ACC112 (cell line): ENCODE measurements at regions not wholly inside any gene's neighbourhood (a gene's known extent, or its start where the extent isn't known, plus 50 kb on each side); places are given as distances from the start of the nearest gene placed in this dataset.

Experiments
- H2AFZ ChIP-seq: fragments of 200-600 bp; sonication (generic); one replicate; pipeline ENCODE4 v1.6.0; 2017; ENCODE audit warnings: antibody characterized with exemption, low read length; ENCODE audit not compliant: unreplicated experiment
- H3K27ac ChIP-seq: fragments of 200-600 bp; sonication (generic); 2 replicates; pipeline ENCODE4 v1.5.1; 2014; ENCODE audit warnings: low read depth, mild to moderate bottlenecking, antibody characterized with exemption, low read length, moderate library complexity
- H3K27me3 ChIP-seq: fragments of 200-600 bp; sonication (generic); 2 replicates; pipeline ENCODE4 v1.6.1; 2014; ENCODE audit warnings: mild to moderate bottlenecking, antibody characterized with exemption, low read length, moderate library complexity, mixed read lengths; ENCODE audit not compliant: insufficient read depth
- H3K36me3 ChIP-seq: fragments of 200-600 bp; sonication (generic); 2 replicates; pipeline ENCODE4 v1.6.1; 2016; ENCODE audit warnings: mild to moderate bottlenecking, antibody characterized with exemption, low read length, moderate library complexity, mixed read lengths; ENCODE audit not compliant: insufficient read depth
- H3K4me1 ChIP-seq: fragments of 200-600 bp; sonication (generic); one replicate; pipeline ENCODE4 v1.6.1; 2016; ENCODE audit warnings: low read length, mixed read lengths; ENCODE audit not compliant: insufficient read depth, unreplicated experiment, control insufficient read depth
- H3K4me3 ChIP-seq: fragments of 200-600 bp; sonication (generic); 2 replicates; pipeline ENCODE4 v1.5.1; 2014; ENCODE audit warnings: mild to moderate bottlenecking, low read depth, low read length
- H3K79me2 ChIP-seq: fragments of 200-600 bp; sonication (generic); one replicate; pipeline ENCODE4 v1.6.0; 2016; ENCODE audit warnings: low read length; ENCODE audit not compliant: control insufficient read depth, unreplicated experiment, insufficient read depth

DNA sequence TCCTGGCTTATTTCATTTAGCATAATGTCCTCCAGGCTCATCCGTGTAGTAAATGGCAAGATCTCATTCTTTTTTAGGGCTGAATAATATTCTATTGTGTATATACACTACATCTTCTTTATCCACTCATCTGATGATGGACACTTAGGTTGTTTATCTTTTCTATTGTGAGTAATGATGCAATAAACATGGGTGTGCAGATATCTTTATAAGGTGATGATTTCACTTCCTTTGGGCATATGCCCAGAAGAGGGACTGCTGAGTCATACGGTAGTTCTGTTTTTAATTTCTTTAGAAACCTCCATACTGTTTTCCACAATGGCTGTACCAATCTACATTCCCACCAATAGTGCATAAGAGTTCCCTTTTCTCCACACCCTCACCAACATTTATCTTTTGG is 317.6 kb upstream of the CNKSR2 start:
- Histone ChIP-seq H3K27me3 (no peaks in the 10 kb centered on the region), H3K79me2 (no peaks in the 10 kb centered on the region), H3K27ac (no peak overlapping the region), H3K4me3 (no peak overlapping the region), H3K36me3 (no peaks in the 10 kb centered on the region), H2AFZ (no peak overlapping the region), H3K4me1 (no peaks in the 10 kb centered on the region)

DNA sequence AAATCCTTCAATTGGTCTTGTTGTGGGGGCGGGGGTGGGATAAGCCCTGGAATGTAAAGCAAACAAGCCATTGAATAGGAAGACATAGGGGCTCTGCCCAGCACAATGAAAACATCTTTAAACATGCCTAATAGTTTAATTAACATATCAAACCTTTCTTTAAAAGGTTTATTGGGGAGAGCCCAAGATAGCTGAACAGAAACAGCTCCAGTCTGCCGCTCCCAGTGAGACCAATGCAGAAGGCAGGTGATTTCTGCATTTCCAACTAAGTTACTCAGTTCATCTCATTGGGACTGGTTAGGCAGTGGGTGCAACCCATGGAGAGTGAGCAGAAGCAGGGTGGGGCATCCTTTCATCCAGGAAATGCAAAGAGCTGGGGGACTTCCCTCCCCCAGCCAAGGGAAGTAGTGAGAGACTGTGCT is 327.2 kb upstream of the CNKSR2 start:
- Histone ChIP-seq H3K4me3 (no peak overlapping the region), H2AFZ (no peak overlapping the region), H3K36me3 (no peaks in the 10 kb centered on the region), H3K79me2 (no peaks in the 10 kb centered on the region), H3K27ac (no peak overlapping the region), H3K27me3 (no peaks in the 10 kb centered on the region), H3K4me1 (no peaks in the 10 kb centered on the region)

DNA sequence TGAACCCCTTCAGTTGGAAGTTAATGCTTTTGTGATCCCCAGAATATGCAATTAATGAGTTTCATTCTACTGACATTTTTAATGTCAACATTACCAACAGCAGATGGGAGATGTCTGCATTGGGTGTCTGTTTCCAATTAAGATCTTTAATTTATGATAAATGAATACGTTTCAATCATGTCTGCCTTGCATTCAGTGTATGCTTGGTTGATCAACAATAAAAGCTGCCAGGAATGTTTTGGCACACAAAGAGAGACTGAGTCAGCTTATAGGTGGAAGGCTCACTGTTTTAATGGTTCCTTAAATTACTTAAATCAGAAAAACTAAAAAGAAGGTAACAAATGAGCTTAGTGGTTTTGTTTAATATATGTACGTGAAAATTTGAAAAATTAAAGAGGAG is 359.9 kb upstream of the CNKSR2 start:
- Histone ChIP-seq H3K36me3 (no peaks in the 10 kb centered on the region), H2AFZ (no peak overlapping the region), H3K79me2 (no peaks in the 10 kb centered on the region), H3K27me3 (no peaks in the 10 kb centered on the region), H3K27ac (no peak overlapping the region), H3K4me3 (no peak overlapping the region), H3K4me1 (no peaks in the 10 kb centered on the region)

DNA sequence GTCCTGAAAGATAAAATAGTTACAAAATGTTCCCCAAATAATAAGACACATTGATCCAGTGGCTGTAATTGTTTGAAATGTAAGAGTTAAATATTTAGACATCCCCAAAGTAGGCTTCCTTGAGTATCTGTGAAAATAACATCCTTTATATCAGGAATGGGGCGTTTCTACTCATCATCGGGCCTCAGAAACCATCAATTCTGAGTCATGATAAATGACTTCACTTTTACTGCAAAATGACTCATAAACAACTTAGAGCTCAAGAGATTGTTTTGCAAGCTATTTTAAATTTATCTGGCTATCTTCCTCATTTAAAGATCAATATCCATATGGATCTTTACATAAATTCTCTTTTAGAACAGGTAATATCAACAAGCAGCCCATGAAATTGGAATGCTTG is 369.4 kb upstream of the CNKSR2 start:
- no peak overlapping the region for H3K27ac ChIP-seq
- H3K27me3 ChIP-seq, result no peaks in the 10 kb centered on the region
- no peak overlapping the region for H3K4me3 ChIP-seq
- no peaks in the 10 kb centered on the region for H3K4me1 ChIP-seq
- H3K36me3 ChIP-seq, result no peaks in the 10 kb centered on the region
- H2AFZ ChIP-seq, result no peak overlapping the region
- H3K79me2 ChIP-seq, result no peaks in the 10 kb centered on the region

DNA sequence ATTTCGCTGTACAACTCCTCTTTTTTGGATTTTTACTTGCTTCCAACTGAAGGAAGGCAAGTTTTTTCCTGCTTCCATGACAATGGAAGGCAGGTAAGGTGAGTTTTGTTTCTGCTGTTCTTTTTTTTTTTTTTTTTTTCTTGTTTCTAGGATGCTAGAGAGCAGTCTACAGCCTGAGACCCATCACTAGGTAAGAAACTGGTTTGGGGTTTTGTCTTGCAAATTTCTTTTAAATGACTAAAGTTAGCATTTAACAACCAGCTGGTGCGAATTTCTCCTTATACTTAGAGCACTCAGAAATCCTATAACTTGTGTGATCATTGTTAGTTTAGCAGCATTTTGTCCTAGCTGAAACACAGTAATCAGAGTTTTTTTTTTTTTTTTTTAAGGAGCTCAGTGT is 378.4 kb upstream of the CNKSR2 start:
- Histone ChIP-seq H3K4me1 (no peaks in the 10 kb centered on the region), H3K36me3 (no peaks in the 10 kb centered on the region), H3K27me3 (no peaks in the 10 kb centered on the region), H2AFZ (no peak overlapping the region), H3K4me3 (no peak overlapping the region), H3K79me2 (no peaks in the 10 kb centered on the region), H3K27ac (no peak overlapping the region)

DNA sequence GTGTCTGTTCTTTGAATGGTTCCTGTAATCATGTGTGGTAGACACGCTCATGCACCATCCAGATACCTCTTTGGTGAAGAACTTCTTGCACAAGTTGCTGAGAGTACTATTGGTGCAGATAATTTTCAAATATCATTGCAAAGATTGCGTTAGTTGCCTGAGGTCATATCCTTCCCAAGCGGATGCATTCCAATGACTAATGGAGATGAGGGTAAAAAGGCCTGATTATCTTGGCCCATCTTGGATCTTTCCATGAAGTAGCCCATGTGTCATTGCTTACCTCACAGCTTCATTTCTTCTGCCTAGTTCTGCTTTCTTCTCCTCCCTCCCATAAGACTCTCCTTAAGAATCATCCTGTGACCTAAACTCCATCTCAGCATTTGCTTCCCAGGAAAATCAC is 384.9 kb upstream of the CNKSR2 start:
- no peak overlapping the region for H3K4me3 ChIP-seq
- no peak overlapping the region for H2AFZ ChIP-seq

DNA sequence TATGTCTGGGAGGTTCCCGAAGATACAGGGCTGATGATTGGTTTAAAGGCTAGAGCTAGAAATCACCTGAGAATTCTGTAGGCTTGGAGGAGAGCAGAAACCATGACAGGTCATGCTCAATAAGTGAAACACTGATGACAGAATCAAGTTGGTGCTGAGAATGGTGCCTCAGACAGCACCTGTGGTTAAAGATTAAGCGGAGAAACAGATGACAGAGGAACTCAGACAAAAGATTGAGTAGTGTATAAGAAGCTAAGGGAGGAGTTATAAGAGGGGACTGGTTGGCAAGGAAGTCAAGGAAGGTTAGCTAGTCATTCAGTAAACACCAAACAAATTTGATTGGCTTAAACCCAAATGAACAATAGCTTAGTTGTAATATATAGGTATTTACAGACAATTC is 385.4 kb upstream of the CNKSR2 start:
- Histone ChIP-seq H3K36me3 (no peaks in the 10 kb centered on the region), H3K27me3 (no peaks in the 10 kb centered on the region), H3K27ac (no peak overlapping the region), H3K4me3 (no peak overlapping the region), H3K79me2 (no peaks in the 10 kb centered on the region), H3K4me1 (no peaks in the 10 kb centered on the region), H2AFZ (no peak overlapping the region)

More for the DNA sequence above, 384.9 kb upstream of the CNKSR2 start:
- H3K79me2 ChIP-seq, result no peaks in the 10 kb centered on the region
- H3K27ac ChIP-seq, result no peak overlapping the region
- no peaks in the 10 kb centered on the region for H3K36me3 ChIP-seq
- H3K27me3 ChIP-seq, result no peaks in the 10 kb centered on the region
- no peaks in the 10 kb centered on the region for H3K4me1 ChIP-seq

DNA sequence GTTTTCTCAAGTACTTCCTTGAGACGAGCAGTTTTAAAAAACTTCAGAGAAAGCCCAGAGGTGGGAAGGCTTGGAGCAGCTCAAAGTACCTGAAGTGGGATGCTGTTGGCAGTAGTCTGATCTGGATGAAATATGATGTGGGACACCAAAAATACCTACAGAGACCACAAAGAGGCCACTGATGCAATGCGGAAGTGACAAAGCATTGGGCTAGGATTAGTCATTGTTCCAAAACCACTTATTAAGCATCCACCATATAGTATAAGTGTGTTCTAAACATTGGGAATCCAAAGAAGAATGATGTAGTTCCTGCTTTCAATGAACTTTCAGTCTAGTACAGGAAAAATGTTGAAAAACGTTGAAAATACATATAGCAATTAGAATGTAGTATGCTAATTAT is 386.1 kb upstream of the CNKSR2 start:
- H3K36me3 ChIP-seq, result no peaks in the 10 kb centered on the region
- H2AFZ ChIP-seq, result no peak overlapping the region
- H3K27me3 ChIP-seq, result no peaks in the 10 kb centered on the region
- no peaks in the 10 kb centered on the region for H3K79me2 ChIP-seq
- no peak overlapping the region for H3K27ac ChIP-seq
- H3K4me1 ChIP-seq, result no peaks in the 10 kb centered on the region
- H3K4me3 ChIP-seq, result no peak overlapping the region

DNA sequence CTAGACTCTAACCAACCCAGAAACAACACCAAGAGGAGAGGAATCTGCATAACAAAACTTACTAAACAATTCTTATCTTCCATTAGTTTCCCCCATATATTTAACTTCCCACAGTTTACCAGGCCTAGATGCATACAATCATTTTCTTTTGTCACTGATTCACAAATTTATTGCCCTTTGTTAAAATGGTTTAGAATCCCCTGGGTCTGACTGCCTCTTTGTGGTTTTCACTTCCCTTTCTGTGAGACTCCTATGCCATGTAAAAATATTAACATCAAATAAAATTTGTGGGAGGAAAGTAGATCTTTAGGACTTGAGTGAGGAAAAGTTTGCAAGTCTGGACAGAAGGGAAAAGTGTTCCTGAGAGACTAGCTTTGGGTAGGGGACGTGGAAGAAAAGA is 393.8 kb upstream of the CNKSR2 start:
- no peak overlapping the region for H3K4me3 ChIP-seq

DNA sequence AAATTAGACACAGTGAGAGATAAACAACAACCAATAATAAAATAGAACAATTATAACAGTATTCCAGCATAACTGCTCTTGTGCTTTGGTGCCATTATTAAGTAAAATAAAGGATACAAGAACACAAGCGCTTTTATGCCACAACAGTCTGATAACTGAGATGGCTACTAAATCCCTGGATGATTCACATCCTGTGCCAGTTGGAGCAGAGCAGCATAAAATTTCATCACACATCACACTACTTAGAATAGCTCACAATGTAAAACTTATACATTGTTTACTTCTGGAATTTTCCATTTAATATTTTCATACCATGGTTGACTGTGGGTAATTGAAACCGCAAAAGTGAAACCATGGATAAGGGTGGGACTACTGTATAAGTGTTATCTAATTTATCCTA is 399.9 kb upstream of the CNKSR2 start:
- H3K36me3 ChIP-seq, result no peaks in the 10 kb centered on the region
- H3K4me3 ChIP-seq, result no peak overlapping the region
- no peak overlapping the region for H3K27ac ChIP-seq
- no peak overlapping the region for H2AFZ ChIP-seq
- peaks cover 8% of the 10 kb centered on the region for H3K4me1 ChIP-seq
- H3K79me2 ChIP-seq, result no peaks in the 10 kb centered on the region
- H3K27me3 ChIP-seq, result no peaks in the 10 kb centered on the region

More for the DNA sequence above, 393.8 kb upstream of the CNKSR2 start:
- H3K27ac ChIP-seq, result no peak overlapping the region
- no peaks in the 10 kb centered on the region for H3K36me3 ChIP-seq
- no peak overlapping the region for H2AFZ ChIP-seq
- no peaks in the 10 kb centered on the region for H3K27me3 ChIP-seq
- no peaks in the 10 kb centered on the region for H3K4me1 ChIP-seq
- H3K79me2 ChIP-seq, result no peaks in the 10 kb centered on the region

DNA sequence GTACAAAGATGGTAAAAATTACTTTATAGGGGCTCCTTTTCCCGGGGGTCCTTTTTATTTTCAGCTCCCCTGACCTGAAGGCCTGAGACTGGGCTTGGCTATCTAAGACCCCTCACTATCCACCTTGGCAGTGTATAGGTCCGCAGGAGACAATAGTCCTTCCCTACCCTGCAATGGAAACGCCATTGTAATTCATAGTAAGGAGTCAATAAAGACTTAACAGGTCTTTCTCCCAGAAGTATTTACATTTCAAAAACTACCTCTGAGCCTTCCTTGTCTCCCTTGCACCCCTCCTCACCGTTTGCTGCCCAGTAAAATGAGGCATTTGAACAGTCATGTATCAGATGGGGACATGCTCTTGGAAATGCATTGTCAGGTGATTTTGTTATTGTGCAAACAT is 401.2 kb upstream of the CNKSR2 start:
- Histone ChIP-seq H3K4me3 (no peak overlapping the region), H3K27ac (no peak overlapping the region), H3K27me3 (no peaks in the 10 kb centered on the region), H2AFZ (no peak overlapping the region), H3K36me3 (no peaks in the 10 kb centered on the region), H3K79me2 (no peaks in the 10 kb centered on the region), H3K4me1 (peaks cover 8% of the 10 kb centered on the region)

DNA sequence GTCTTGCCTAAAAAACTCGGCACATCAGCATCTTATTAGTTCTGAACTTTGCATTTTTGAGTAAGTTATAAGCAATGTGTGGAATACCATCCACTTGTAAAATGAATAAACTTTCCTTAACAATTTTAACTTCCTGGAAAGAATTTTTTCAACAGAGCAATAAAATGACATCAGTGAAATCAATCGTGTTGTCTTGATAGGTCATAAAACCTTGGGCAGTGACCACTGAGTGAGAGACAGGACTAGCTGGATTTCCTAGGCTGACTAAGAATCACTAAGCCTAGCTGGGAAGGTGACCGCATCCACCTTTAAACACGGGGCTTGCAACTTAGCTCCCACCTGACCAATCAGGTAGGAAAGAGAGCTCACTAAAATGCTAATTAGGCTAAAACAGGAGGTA is 403.0 kb upstream of the CNKSR2 start:
- Histone ChIP-seq H3K27ac (no peak overlapping the region), H3K79me2 (no peaks in the 10 kb centered on the region), H3K36me3 (no peaks in the 10 kb centered on the region), H3K27me3 (no peaks in the 10 kb centered on the region), H2AFZ (no peak overlapping the region), H3K4me3 (no peak overlapping the region), H3K4me1 (peaks cover 8% of the 10 kb centered on the region)
